H1 (cell line): ENCODE measurements at regions not wholly inside any gene's neighbourhood (a gene's known extent, or its start where the extent isn't known, plus 50 kb on each side); places are given as distances from the start of the nearest gene placed in this dataset.

Experiments used
- EP300 ChIP-seq, 2 experiments: IDR thresholded peaks; 1 replicate in 1 of 2; 2 replicates in 1 of 2; pipeline ENCODE4 v1.6.1; 2011 to 2012; ENCODE audit warnings: low read depth in 2 of 2, low read length in 2 of 2, mild to moderate bottlenecking in 2 of 2, borderline replicate concordance in 1 of 2, inconsistent platforms in 1 of 2, moderate library complexity in 1 of 2
- SAP30 ChIP-seq: fragments of 300-600 bp; sonication (generic); IDR thresholded peaks from 2 replicates; pipeline ENCODE4 v1.7.1; 2012; ENCODE audit warnings: low read length, moderate library complexity, mild to moderate bottlenecking, inconsistent platforms; ENCODE audit not compliant: insufficient read depth, insufficient replicate concordance
- TBP ChIP-seq: IDR thresholded peaks from 2 replicates; pipeline ENCODE4 v1.6.1; 2011; ENCODE audit warnings: low read depth, low read length, improper control_type of control experiment
- ZNF274 ChIP-seq: IDR thresholded peaks from 2 replicates; pipeline ENCODE4 v1.7.0; 2012; ENCODE audit warnings: low read length, borderline replicate concordance; ENCODE audit errors: extremely low read depth

GRCh38 chr18:42417189-42417588 is 462.2 kb downstream of the PIK3C3 start (continued):
- TF ChIP-seq TBP: no peak
- no peak for TF ChIP-seq ZNF274
- no peak for TF ChIP-seq SAP30
- no peak for TF ChIP-seq EP300 (IDR thresholded peaks at IDR 0.05; ENCODE audit: borderline replicate concordance in 1 of 2, low read depth in 2 of 2, low read length in 2 of 2)
